HG03575 (cell line): ENCODE measurements at regions not wholly inside any gene's neighbourhood (a gene's known extent, or its start where the extent isn't known, plus 50 kb on each side); places are given as distances from the start of the nearest gene placed in this dataset.

ENCODE experiments used
- ATAC-seq: cut with Tn5 transposase; IDR thresholded peaks from one replicate; pipeline ENCODE4 v1.9.1; 2021; ENCODE audit not compliant: unreplicated experiment, insufficient number of reproducible peaks, low FRiP score; ENCODE audit errors: extremely low read depth

GRCh38 chr13:74324338-74324737 is 190.1 kb upstream of the KLF12 start:
- no peak for ATAC-seq

DNA sequence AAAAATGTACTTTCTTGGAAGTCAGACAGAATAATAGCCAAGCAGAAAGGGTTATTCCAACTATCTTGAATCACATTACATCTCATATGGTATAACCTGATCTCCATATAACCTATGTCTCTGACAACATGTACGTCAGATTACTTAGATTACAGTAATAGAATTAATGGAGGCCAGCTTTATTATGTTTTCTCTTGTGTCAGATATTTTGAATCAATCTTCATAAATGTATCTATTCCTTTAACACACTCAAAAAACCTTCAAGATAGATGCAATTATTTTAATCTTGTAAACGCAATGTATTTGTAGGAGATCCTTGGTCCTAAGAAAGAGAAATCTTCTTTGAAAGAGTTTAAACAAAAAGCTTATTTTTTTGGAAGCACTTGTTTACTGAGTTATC is 188.4 kb upstream of the KLF12 start:
- no peak for ATAC-seq

DNA sequence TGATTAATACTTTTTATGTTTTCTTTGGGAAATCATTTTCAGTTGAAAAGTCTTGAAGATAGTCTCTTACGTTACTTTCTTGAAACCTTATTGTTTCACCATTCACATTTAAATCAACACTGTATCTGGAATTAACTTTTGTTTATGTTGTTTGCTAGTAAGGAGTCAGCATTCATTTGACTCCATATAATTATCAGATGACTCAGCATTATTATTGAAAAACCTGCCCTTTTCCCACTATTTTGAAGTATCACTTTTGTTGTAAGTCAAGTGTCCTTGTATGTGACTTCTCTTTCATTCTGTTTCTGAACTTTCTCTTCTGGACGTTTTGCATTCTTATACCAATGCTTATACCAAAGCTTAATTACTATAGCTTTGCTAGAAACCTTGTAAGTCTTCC is 186.1 kb upstream of the KLF12 start:
- no peak for ATAC-seq

- no peak for ATAC-seq
These were observed 182.3 kb upstream of the KLF12 start for GRCh38 chr13:74316547-74316946.

- ATAC-seq = no peak
These were observed 172.3 kb upstream of the KLF12 start for GRCh38 chr13:74306496-74306895.

DNA sequence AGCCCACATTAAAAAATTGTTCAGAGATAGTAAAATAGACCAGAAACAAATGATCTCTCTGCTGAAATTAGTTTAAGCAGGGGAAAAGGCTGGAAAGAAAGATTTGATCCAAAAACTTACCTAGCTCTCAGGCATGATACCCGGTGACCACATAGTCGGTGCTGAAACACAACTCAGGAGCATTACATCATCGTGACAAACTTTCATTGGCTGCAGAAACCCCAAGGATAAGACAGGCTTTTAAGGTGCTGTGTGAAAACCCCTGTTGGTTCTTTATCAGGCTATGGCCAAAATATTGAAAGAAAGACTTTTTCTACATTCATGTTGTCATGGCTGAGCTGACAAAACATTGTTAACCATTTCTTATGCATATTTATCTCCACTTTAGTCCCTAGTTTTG is 171.7 kb upstream of the KLF12 start:
- no peak for ATAC-seq

- no peak for ATAC-seq
These were observed 167.2 kb upstream of the KLF12 start for GRCh38 chr13:74301258-74301935.

DNA sequence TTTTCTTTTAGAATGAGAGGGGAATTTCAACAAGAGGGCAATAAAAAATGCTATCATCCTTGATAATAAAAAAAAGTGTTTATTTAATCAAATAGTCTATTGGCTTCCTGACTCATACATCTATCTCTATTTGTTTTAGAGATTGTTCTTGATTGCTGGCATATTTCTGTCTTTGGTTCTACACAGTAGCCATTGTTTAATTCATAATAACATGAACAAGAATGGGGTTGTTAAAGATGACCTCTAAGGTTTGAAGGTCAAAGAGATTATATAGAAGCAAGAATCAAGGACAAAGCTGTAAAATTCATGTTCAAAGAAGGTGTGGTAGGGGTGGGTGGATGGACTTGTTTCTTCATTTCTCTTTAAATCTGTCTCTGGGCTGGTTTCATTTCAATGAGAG is 166.0 kb upstream of the KLF12 start:
- ATAC-seq = no peak

GRCh38 chr13:74299721-74300120 is 165.5 kb upstream of the KLF12 start:
- no peak for ATAC-seq

DNA sequence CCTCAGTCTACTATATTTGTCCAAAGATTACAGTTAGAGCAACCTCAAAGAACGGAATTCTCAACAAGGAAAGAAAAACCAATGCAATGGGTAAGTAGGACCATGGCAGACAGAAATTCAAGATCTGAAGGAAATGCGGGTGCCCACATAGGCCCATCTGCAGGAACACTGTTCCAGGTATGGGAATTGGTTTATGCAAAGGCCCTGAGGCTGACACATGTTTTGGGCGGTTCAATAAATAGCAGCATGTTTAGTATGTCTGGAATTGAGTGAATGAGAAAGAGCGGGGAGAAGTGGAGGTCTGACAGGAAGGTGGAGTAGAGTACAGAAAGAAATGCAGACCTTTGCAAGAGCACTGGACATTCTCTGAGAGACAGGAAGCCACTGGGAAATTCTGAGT is 164.7 kb upstream of the KLF12 start:
- ATAC-seq = no peak

DNA sequence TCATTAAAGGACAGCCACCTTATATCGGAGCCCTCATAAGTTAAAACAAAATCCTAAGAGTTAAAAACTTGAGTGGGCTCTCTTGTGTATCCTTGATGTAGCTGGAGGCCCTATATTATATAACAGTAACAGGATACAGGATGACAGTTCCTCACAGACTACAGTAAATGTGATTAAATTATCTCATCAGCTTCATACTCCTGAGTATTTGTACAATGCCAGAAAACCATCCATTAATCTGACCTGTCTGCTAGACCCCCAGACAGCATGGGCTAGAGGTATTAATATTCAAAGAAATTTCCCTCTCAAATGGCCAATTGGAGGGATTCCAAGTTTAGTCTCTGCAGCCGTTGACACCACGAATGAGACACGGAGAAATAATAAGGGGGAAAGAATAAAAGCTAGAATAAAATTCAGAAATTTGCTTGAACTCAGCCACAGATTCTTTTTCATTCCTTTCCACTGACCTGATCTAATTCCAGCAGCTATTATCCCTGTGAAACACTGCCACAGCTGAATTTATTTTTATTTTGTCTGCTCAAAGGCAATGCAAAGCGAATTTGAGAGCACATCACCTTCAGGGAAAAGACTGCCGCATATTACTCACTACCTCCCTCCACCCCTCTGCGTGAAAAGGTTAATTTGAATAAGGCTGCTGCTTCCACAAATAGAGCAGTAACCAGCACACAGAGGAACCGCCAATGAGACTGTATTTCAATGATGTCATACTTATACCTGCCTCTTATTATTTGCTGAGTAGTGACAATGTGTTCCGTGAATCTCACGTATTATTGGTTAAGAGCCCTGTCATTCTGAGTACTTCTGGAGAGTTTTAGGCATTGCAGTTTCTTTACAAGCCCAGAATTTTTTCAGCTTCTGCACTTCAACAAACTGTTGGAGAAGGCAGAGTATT is 155.9 kb upstream of the KLF12 start:
- peak; percentile 55 for ATAC-seq

DNA sequence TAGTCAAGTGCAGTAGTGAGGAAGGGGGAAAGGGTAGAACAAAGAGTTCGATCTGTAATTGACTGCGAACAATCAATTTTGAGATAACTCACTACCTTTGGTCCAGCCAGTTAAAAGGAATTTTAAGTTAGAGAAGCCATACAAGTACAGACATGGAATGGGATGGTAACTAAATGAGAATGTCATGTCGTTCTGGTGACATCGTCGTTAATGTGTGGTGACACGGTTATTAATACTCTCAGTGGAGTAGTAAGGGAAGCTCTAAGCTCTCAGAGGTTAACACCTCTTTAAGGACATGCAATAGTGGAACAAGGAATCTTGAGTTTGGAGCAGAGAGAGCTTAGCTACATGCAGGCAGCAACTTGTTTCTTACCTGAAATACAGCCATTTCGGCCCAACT is 154.9 kb upstream of the KLF12 start:
- ATAC-seq = no peak

DNA sequence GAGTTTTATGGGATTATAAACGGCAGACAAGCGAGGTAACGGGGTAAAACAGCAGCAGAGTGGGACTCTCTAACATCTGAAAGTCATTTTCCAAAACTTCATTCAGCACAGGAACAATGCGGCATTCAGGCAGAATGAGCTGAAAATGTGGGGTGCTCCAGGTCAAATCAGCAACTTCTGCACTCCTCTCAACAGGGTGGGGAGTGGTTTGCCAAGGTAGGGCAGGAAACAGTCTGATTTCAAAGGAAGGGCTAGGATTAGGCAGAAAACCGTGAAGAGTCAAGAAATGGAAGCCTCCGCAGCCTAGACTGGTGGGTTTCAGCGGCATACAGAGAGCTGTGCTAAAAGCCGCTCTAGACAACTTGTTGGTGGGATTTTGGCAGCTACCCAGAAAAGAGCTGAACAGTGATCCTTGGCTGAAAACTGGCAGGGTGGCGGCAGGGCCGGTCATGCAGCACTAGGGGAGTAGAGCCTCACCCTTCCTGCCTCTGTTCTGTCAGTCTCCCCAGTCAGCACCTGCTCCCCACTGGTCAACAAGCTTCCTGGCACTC is 154.2 kb upstream of the KLF12 start:
- no peak for ATAC-seq

DNA sequence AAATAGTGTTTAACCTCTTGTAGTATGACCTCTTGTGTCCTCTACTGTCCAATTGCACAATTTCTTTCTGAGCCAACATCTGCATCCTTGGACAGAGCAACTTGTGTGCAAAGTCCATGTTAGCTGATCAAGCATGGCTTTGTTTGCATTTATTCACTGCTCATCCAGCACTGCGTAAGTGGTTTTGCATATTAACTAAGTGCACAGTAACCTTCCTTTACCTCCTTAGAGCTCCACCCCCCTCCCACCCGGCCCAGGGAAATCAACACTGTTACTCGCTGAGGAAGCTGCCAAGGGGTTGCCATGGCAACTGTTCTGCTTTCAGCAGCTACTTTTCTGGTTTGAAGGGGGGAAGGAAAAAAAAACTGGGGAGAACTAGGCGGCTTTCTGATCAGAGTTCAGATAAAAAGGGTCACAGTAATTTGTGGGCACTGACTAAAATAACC is 153.5 kb upstream of the KLF12 start:
- ATAC-seq = no peak

- no peak for ATAC-seq
These were observed 146.7 kb upstream of the KLF12 start for GRCh38 chr13:74280795-74281490.

GRCh38 chr13:74280093-74280794 is 146.0 kb upstream of the KLF12 start:
- ATAC-seq = no peak

GRCh38 chr13:74278901-74279300 is 144.7 kb upstream of the KLF12 start:
- no peak for ATAC-seq

- no peak for ATAC-seq
These were observed 140.7 kb upstream of the KLF12 start for GRCh38 chr13:74274916-74275315.

GRCh38 chr13:74273581-74273980 is 139.4 kb upstream of the KLF12 start:
- no peak for ATAC-seq
